Glutamatergic neuron (in vitro differentiated cells): ENCODE measurements at regions not wholly inside any gene's neighbourhood (a gene's known extent, or its start where the extent isn't known, plus 50 kb on each side); places are given as distances from the start of the nearest gene placed in this dataset.

Source experiments
- DNase-seq: peaks from one replicate; pipeline ENCODE4 v3.0.0; 2022
- H3K27ac Mint-ChIP-seq: one replicate; pipeline ENCODE4 v1.8.0; 2020; ENCODE audit warnings: mild to moderate bottlenecking, mixed read lengths, inconsistent platforms; ENCODE audit not compliant: unreplicated experiment
- H3K27me3 Mint-ChIP-seq: one replicate; pipeline ENCODE4 v1.8.0; 2020; ENCODE audit warnings: mild to moderate bottlenecking, moderate library complexity, mixed read lengths, inconsistent platforms; ENCODE audit not compliant: unreplicated experiment
- H3K36me3 Mint-ChIP-seq: one replicate; pipeline ENCODE4 v1.8.0; 2020; ENCODE audit warnings: mild to moderate bottlenecking, mixed read lengths, inconsistent platforms; ENCODE audit not compliant: unreplicated experiment
- H3K4me1 Mint-ChIP-seq: one replicate; pipeline ENCODE4 v1.8.0; 2020; ENCODE audit warnings: mild to moderate bottlenecking, low read depth, mixed read lengths, inconsistent platforms; ENCODE audit not compliant: unreplicated experiment
- H3K4me3 Mint-ChIP-seq: one replicate; pipeline ENCODE4 v1.8.0; 2020; ENCODE audit warnings: mild to moderate bottlenecking, mixed read lengths, inconsistent platforms; ENCODE audit not compliant: unreplicated experiment
- H3K9me3 Mint-ChIP-seq: one replicate; pipeline ENCODE4 v1.8.0; 2020; ENCODE audit warnings: mild to moderate bottlenecking, moderate library complexity, mixed read lengths, inconsistent platforms; ENCODE audit not compliant: unreplicated experiment
- CTCF ChIP-seq: fragments of 200-600 bp; sonication (generic); IDR thresholded peaks from one replicate; pipeline ENCODE4 v1.5.0; 2021; ENCODE audit not compliant: partially characterized antibody, unreplicated experiment

- no peak for TF ChIP-seq CTCF
- H3K9me3 Mint-ChIP-seq = peaks cover 2% of the 10 kb centered on the region
- H3K4me1 Mint-ChIP-seq = no peaks in the 10 kb centered on the region
- no peaks in the 10 kb centered on the region for H3K27me3 Mint-ChIP-seq
- no peaks in the 10 kb centered on the region for H3K36me3 Mint-ChIP-seq
- no peak for DNase-seq
- H3K27ac Mint-ChIP-seq = no peak overlapping the region
- no peak overlapping the region for H3K4me3 Mint-ChIP-seq
Measured at GRCh38 chr1:58911841-58912499, 128.1 kb upstream of the JUN start.

- no peaks in the 10 kb centered on the region for H3K4me1 Mint-ChIP-seq
- peaks cover 2% of the 10 kb centered on the region for H3K9me3 Mint-ChIP-seq
- H3K4me3 Mint-ChIP-seq = no peak overlapping the region
- DNase-seq = no peak
- TF ChIP-seq CTCF = no peak
- peaks cover 3% of the 10 kb centered on the region for H3K27me3 Mint-ChIP-seq
- peaks cover 4% of the 10 kb centered on the region for H3K36me3 Mint-ChIP-seq
- no peak overlapping the region for H3K27ac Mint-ChIP-seq
Measured at GRCh38 chr1:58914925-58915324, 131.1 kb upstream of the JUN start.

GRCh38 chr1:58917436-58917835 lies 133.6 kb upstream of the JUN start:
- Mint-ChIP-seq H3K36me3 (peaks cover 4% of the 10 kb centered on the region), H3K4me3 (no peak overlapping the region), H3K4me1 (no peaks in the 10 kb centered on the region), H3K9me3 (peaks cover 2% of the 10 kb centered on the region), H3K27ac (no peak overlapping the region), H3K27me3 (peaks cover 4% of the 10 kb centered on the region)
- TF ChIP-seq CTCF = no peak
- no peak for DNase-seq

GRCh38 chr1:58919226-58919958 lies 135.5 kb upstream of the JUN start:
- DNase-seq = no peak
- Mint-ChIP-seq H3K4me1 (no peaks in the 10 kb centered on the region), H3K36me3 (peaks cover 4% of the 10 kb centered on the region), H3K9me3 (peaks cover 2% of the 10 kb centered on the region), H3K27me3 (peaks cover 6% of the 10 kb centered on the region), H3K4me3 (no peak overlapping the region), H3K27ac (no peak overlapping the region)
- no peak for TF ChIP-seq CTCF

- Mint-ChIP-seq H3K4me1 (no peaks in the 10 kb centered on the region), H3K36me3 (peaks cover 4% of the 10 kb centered on the region), H3K4me3 (no peak overlapping the region), H3K27ac (no peak overlapping the region), H3K27me3 (peaks cover 6% of the 10 kb centered on the region), H3K9me3 (peaks cover under 1% of the 10 kb centered on the region)
- TF ChIP-seq CTCF = no peak
- no peak for DNase-seq
Measured at GRCh38 chr1:58919959-58920321, 136.1 kb upstream of the JUN start.
